ENCODE measurements at regions not wholly inside any gene's neighbourhood (a gene's known extent, or its start where the extent isn't known, plus 50 kb on each side); places are given as distances from the start of the nearest gene placed in this dataset.
A peak's percentile ranks its signal among the peaks of the same experiment; 100 is the strongest.
"Not testable (repeated sequence)": the region's sequence is repeated elsewhere in the genome, so short reads cannot be mapped to it uniquely, and the experiment has no call there.

DNA sequence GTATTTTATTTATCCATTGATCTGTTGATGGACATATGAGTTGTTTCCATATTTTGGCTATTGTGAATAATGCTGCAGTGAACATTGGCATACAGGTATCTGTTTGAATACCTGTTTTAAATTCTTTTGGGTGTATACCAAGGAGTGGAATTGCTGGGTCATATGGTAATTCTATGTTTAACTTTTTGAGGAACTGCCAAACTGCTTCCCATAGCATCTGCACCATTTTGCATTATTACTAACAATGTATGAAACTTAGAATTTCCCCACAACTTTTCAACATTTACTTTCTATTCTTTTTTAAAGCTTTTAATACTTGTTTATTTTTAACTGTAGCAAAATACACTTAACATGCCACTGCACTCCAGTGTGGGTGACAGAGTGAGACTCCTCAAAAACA lies 57.0 kb upstream of the MSN start:
- no peak for DNase-seq

DNA sequence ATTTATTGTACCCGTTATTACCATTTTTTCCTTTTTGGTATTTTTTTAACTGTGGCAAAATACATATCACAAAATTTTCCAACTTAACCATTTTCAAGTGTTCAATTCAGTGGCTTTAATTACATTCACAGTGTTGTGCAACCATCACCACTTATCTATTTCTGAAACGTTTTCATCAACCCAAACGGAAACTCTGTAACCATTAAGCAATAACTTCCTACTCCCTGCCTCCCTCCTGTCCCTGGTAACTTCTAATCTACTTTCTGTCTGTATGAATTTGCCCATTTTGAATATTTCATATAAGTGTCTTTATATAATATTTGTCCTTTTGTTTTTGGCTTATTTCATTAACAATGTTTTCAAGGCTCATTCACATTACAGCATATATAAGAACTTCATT lies 57.4 kb upstream of the MSN start:
- DNase-seq: no peak

DNA sequence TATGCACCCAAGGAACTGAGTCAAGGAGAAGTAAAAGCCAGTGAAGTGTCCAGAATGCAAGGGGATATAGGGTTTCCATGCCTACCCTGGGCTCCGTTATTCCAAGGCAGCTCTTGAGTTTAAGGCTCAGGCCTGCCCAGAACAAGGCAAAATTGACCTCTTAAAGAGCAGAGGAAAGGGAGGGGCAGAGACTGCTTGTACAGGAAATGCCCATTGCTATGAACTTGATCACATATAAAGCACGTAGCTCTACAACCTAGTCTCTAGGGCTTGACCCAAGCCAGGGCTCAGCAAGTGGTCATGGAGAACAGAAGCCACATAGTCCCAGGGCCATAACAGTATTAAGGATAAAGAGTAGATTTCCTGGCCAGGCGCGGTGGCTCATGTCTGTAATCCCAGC lies 58.2 kb upstream of the MSN start:
- DNase-seq: no peak

DNA sequence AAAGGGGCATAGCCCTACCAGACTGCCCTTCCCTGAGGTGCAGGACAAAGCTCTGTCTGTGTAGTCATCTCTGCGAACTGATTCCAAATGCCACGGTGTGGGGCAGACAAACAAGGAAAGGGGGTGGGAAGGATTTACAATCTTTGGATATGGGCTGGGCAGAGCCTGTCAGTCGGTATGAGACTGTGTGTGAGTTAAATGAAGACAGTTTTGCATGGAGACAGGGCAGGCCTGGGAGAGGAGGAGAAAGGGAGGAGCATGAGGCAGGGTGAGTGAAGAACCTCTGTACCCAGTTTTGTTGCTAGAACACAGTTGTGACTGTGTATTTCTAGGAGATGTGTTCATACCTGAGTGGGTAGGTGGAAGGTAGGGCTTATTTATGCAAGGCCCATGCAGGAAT lies 59.4 kb upstream of the MSN start:
- no peak for DNase-seq

DNA sequence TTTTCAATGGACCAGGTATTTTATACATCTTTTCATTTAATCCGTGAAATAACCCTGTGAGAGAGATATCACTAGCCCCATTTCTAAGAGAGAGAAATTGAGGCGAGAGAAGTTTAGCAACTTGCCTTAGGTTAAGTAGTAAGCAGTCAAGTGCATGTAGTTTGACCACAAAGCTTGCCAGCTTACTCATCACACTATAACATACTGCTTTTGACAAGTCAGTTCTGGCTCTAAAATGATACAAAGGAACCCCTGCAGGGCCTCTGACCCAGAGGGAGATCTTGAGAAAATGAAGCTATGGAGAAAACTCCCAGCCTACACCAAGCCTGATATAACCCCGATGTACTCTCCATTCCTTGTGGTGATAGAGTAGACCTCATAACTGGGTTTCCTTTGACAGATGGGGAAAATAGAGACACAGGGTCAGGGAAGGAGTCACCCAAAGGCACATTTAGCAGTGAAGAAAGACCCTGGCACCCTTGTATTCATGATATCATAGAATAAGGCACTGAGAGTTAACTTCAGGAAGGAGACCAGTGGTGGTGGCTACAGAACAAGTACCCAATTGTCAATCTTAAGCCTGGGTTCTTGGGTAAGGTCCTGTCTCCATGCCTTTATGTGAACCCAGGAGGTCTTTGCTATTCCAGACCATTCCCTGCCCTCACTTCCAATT lies 60.2 kb upstream of the MSN start:
- DNase-seq: no peak

DNA sequence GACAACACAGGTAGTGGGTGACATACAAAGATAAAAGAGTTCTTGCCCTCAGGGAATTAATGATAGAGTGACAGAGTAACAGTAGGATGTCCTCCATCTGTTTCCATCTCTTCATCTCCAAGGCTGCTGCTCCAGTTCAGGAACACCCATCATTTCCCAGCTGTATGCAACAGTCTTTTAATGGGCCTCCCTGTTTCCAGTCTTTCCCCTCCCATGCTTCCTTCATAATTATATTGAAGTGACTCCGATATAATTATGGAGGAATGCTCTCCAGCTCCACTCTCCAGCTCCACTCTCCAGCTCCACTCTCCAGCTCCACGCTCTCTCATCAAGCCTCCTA lies 65.3 kb upstream of the MSN start:
- no peak for DNase-seq

DNA sequence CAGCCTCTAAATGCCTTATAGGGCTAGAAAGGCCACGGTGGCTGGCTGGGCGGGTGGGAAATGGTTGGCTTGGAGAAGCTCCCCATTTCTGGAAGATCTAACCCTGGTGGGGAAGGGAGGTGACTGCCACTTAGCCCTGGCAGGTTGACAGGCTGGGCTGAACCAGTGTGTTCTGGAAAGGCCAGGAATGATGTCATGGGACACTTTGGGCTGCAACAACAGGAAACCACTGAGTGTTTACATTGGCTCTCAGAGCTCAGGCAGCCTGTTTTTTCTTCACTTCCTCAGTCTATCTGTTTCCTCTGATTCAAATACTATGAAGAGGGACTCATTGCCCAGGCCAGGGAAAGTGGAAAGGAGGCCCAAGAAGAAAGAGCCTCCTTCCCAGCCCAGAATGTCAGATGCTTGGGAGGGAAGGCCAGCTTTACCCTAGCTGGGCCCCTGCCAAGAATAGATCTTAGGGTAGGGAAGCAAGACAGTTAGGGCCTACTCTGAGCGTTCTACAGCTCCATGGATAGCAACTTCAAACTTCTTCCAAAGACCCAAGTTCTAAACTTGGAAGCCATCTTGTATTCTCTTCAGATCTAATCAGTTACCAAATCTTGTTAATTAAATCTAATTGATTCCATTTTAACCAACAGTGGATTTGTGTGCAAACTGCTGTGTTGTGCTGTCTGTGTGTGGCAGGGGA lies 65.8 kb upstream of the MSN start:
- no peak for DNase-seq

DNA sequence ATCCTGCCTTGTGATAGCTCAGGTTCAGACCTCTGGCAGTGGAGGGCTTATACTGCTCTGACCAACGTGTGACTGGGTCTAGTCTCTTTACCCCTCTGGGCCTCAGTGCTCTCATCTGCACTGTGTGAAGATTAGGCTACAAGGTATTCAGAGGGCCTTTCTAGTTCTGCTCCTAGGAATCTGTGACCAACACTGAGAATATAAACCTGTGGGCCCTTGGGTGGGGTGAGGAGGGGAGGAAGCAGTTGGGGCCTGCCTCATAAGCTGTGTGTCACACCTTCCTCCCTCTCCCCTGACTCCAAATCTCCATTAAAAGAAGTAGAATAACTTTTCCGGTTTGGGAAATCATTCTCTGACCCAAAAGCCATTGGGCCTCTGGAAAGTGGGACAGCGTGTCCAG lies 66.3 kb upstream of the MSN start:
- DNase-seq: no peak

DNA sequence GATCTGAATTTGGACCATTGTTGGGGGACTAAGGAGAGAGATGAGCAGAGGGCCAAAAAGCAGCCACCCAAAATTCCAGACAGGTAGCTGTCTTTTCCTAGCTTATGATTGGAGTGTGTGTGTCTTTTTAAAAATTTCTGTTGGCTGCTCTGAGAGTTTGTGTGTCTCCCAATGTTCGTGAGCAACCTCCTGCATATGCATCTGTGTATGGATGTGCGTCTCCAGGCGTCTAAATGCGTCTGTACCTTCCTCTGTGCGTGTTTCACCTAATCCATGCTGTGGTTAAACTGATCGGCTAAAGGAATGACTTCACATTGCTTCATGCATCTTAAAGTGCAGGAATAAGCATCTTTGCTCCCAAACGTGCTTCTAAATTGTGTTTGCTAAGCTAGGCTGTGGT lies 65.5 kb upstream of the LAS1L start:
- no peak for DNase-seq

DNA sequence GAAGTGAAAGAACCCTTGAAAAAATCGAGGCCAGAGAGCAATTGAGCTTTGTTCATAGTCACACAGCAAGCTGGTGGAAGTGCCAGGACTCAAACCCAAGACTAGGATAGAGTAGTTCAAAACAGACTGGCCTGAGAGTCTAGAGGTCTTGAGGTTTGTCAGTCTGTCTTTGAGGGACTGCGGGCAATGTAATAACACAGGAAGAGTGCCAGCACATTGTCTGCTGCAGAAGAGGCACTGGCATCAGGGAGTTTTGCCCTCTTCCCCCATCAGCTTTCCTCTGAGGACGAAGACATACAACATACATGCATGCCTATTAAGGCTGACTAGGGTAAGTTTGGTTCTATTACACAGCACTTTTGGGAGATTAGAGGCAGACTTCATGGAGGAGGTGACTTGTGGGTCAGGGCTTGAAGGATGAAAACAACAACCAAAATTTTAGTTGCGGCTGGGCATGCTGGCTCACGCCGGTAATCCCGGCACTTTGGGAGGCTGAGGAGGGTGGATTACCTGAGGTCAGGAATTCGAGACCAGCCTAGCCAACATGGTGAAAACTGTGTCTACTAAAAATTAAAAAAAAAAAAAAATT lies 64.1 kb upstream of the LAS1L start:
- no peak for DNase-seq

DNA sequence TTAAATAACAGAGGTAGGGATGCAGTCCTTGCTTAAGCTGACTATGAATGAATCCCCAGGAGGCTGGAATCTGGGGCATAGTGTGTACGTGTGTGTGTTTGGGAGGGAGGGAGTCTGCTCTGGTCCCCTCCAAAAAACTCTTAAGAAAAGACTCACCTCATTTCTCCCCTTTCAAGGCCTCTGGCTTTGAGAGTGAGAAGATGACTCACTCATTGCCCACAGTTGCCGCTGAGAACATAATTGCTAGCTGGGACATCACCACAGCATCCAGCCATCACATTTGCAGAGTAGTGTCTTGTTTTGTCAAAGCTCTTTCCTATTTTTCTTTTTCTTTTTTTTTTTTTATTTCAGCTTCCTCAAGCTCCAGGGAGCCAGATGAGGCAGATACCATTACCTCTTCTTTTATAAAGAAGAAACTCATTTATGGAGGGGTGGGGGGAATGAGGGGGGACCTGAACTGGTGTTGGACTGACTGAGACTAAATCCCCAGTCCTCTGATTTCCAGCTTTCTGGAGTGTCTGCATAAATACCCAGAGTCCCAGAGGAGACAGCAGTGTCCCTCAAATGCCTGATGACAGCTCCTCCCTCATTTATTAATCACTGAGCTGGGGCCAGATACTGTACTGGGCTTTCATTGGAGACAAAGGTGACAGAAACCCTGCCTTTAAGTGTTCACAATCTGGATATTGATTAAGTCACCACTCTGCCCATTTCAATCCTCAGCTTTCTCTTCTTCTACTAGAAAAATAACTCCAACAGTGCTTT lies 61.9 kb upstream of the LAS1L start:
- no peak for DNase-seq

DNA sequence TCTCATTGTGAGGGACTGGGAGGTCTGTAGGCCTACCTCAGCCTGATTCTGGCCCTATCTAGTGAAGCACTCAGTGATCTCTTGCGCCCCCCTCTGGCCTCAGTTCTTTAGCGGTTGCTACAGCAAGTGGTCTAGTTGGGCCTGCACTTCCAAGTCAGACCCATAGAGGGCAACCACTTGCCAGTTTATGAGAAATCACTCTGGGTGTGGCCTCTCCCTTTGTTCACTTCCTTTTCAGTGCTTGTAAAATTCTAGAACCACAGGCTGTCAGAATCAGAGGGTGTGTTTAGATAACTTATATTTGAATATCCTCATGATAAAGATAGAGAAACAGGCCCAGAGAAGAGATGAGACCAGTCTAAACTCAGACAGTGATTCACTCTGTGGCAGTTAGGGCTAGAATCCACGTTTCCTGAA lies 60.9 kb upstream of the LAS1L start:
- DNase-seq: peak; percentile 63

DNA sequence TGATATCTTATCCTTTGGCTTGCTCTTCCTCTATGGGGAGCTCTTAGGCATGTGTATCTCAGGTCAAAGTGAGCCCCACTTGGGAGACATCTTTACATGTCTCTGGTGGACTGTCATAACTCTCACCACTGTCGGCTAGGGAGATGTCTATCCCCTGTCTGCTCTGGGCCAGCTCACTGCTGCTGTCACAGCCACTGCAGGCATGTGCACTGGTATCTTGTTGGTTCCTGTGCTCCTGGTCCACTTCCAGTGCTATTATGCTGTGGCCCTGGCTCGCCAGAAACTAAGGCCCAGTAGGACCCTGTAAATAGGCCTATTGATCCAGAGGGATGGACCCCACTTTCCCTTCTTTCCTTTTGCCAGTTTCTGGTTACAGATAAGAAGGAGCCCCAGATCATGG lies 56.6 kb upstream of the LAS1L start:
- no peak for DNase-seq

DNA sequence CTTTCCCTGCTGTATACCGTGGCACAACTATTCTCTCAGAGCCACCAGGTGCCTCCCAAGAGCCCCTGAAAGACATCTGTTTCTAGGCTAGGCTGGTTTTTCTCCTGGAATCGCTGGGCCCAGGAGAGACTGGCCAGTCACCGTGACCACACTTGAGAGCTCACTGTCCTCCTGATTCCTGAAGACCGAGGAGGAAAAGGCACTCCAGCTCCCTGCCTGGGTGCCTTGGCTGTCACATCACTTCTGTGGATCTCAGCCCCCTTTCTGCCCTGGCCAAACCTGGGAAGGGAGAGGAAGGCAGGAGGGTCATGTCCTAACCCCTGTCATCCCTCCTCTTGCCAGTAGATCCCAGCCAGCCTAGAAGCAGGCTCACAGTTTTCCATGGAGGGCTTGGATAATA lies 54.7 kb upstream of the LAS1L start:
- DNase-seq: no peak

DNA sequence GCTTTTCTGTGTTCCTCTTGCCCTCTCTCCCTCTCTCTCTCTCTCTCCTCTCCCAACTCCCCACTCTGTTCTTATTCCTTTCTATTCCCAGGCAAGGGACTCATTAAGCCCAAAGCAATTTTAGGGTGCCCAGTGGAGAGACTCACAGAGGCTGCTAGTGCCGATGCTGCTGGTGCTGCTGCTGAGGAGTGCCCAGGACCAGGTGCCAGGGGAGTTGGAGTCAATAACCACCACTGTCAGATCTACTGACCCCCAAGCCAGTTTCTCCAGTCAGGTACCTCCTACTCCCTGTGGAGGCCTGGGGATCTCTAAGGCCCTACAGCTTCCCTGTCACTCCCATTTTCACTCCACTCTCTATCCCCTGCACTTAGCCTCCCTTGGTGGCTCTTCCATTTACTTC lies 54.2 kb upstream of the LAS1L start:
- no peak for DNase-seq

DNA sequence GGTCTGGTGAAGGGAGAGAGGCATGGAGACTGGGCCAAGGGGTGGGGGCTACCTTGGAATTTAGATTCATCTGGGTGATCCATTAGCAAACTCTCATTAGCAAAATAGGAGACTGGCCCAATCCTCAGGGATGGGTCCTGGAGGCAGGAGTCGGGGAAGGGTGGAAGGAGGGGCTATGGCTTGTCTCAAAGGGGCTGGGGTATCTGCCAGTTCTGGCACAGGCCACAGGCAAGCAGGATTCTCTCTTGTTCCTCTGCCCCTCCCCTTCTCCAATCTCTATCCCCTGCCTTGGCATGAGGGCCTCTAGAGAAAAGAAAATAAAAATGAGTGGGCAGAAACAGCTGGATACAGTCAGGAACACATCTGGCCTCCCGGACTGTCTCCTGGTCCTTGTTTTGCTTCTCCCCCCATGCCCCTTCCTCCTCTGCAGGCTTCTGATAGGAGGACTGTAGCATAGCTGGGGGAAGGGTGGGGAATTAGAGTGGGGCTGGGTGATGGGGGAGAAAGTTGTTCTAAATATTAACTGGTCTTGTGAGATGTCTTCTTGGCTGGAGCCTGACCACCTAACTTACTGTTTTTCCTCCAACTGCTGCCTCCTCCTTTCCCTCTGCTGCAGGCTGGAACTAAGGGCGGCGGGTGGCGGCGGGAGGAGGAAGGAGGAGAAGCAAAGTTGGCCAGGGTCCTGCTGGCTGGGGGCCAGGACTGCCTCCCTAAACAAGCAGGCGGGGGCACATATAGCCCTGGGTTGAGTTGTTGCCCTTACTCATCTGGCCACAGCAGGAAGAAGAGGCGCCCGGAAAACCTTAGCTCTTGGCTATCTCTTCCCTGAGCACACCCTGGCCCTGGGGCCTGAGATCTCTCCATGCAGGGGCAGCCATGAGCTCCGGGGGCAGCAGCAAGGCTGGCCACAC lies 53.3 kb upstream of the LAS1L start:
- no peak for DNase-seq

DNA sequence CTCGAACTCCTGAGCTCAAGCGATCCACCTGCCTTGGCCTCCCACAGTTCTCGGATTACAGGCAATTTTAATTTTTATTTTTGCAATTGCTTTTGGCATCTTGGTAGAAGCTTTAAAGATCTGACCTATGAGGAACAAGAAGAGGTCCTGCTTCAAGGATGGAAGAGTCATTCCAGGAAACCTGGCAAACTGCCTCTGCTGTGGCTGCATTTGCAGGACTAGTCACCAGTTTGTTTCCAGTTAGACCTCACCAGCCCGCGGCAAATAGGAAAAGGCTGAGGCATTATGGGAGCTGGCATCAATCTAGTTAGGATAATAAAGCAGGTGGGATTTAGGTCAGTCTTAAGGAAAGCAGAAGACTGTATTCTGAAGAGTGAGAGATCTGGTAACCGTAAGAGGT lies 51.9 kb upstream of the LAS1L start:
- DNase-seq: no peak

DNA sequence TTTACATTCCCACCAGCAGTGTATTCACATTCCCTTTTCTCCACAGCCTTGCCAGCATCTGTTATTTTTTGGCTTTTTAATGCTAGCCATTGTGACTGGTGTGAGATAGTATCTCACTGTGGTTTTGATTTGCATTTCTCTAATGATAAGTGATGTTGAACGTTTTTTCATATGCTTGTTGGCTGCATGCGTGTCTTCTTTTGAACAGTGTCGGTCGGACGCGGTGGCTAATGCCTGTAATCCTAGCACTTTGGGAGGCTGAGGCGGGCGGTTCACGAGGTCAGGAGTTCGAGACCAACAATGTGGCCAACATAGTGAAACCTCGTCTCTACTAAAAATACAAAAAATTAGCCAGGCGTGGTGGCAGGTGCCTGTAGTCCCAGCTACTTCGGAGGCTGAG lies 50.6 kb upstream of the LAS1L start:
- DNase-seq: not testable (repeated sequence)

Data from NCI-H2081 treated with DMSO at 0.1 percent for 48 hours (cell line).